ENCODE measurements at regions not wholly inside any gene's neighbourhood (a gene's known extent, or its start where the extent isn't known, plus 50 kb on each side); places are given as distances from the start of the nearest gene placed in this dataset.

DNA sequence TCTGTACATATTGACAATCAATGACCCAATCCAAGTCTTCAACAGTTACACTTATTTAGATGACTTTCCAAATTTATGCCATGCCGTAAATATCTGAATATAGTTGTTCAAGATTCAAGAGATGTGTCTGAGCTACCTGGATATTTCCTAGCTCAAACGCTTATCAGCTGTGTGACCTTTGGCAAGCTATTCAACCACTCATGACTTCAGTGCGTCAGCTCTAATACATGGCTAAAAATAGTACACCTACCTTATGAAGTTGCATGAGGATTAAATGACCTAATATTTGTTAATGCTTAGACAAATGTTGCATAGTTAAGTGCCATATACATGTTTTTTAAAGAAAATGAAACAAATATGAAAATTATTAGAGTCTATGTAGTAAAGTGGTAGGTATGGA is 704.1 kb downstream of the OLFM4 start:
- TF ChIP-seq, protein P1, sequence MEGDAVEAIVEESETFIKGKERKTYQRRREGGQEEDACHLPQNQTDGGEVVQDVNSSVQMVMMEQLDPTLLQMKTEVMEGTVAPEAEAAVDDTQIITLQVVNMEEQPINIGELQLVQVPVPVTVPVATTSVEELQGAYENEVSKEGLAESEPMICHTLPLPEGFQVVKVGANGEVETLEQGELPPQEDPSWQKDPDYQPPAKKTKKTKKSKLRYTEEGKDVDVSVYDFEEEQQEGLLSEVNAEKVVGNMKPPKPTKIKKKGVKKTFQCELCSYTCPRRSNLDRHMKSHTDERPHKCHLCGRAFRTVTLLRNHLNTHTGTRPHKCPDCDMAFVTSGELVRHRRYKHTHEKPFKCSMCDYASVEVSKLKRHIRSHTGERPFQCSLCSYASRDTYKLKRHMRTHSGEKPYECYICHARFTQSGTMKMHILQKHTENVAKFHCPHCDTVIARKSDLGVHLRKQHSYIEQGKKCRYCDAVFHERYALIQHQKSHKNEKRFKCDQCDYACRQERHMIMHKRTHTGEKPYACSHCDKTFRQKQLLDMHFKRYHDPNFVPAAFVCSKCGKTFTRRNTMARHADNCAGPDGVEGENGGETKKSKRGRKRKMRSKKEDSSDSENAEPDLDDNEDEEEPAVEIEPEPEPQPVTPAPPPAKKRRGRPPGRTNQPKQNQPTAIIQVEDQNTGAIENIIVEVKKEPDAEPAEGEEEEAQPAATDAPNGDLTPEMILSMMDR (IDR thresholded peaks at IDR 0.05) = no peak
- TF ChIP-seq POLR2AphosphoS5 (IDR thresholded peaks at IDR 0.05; ENCODE audit: low read depth, low read length) (no peak), TCF7L2 (IDR thresholded peaks at IDR 0.05; ENCODE audit: low read depth, low read length) (no peak)

Data from Panc1 (cell line).